Liver (tissue), 7 donors: ENCODE measurements at regions not wholly inside any gene's neighbourhood (a gene's known extent, or its start where the extent isn't known, plus 50 kb on each side); places are given as distances from the start of the nearest gene placed in this dataset.

Experiments
- DNase-seq: peaks from one replicate; pipeline ENCODE4 v3.0.0-alpha.2; 2017; ENCODE audit warnings: low spot score
- H3K27ac ChIP-seq, 2 donors: one replicate each; pipeline ENCODE4 v1.7.0; 2013; ENCODE audit warnings: inconsistent platforms in 2 of 2, low read length in 2 of 2, control low read depth in 1 of 2, low read depth in 1 of 2, mild to moderate bottlenecking in 1 of 2
- H3K27me3 ChIP-seq, 4 donors: one replicate each; pipeline versions ENCODE4 v1.6.1 to v1.7.0; 2013; ENCODE audit warnings: low read length in 3 of 4, inconsistent platforms in 1 of 4, mild to moderate bottlenecking in 1 of 4, moderate library complexity in 1 of 4; ENCODE audit not compliant: control insufficient read depth in 4 of 4, insufficient read depth in 4 of 4
- H3K36me3 ChIP-seq, 4 donors: one replicate each; pipeline versions ENCODE4 v1.6.1 to v1.7.0; 2013; ENCODE audit warnings: low read length in 3 of 4, mild to moderate bottlenecking in 3 of 4, low read depth in 1 of 4, moderate library complexity in 1 of 4; ENCODE audit not compliant: control insufficient read depth in 4 of 4, insufficient read depth in 3 of 4
- H3K4me1 ChIP-seq, 4 donors: one replicate each; pipeline versions ENCODE4 v1.6.1 to v1.7.0; 2013; ENCODE audit warnings: low read length in 3 of 4, mild to moderate bottlenecking in 3 of 4, moderate library complexity in 1 of 4; ENCODE audit not compliant: control insufficient read depth in 4 of 4, insufficient read depth in 4 of 4
- H3K4me3 ChIP-seq, 3 donors: one replicate each; pipeline versions ENCODE4 v1.6.1 to v1.7.0; 2013; ENCODE audit warnings: low read length in 3 of 3, control low read depth in 1 of 3, low read depth in 1 of 3, mild to moderate bottlenecking in 1 of 3
- H3K9ac ChIP-seq, 2 donors: one replicate each; pipeline ENCODE4 v1.7.0; 2013; ENCODE audit warnings: low read length in 2 of 2, mild to moderate bottlenecking in 2 of 2, moderate library complexity in 2 of 2, control low read depth in 1 of 2, low read depth in 1 of 2
- H3K9me3 ChIP-seq, 4 donors: one replicate each; pipeline versions ENCODE4 v1.6.1 to v1.7.0; 2013; ENCODE audit warnings: low read length in 3 of 4; ENCODE audit not compliant: control insufficient read depth in 4 of 4
- EGR1 ChIP-seq, 2 donors: IDR thresholded peaks; 2 replicates each; pipeline ENCODE4 v1.6.1; 2016 to 2018; ENCODE audit warnings: antibody characterized with exemption in 2 of 2, low read depth in 2 of 2
- FOXA1 ChIP-seq: IDR thresholded peaks from 2 replicates; pipeline ENCODE4 v1.6.1; 2016; ENCODE audit warnings: antibody characterized with exemption
- HNF4A ChIP-seq, 2 donors: conservative IDR thresholded peaks; 2 replicates each; pipeline ENCODE4 v1.6.1; 2016; ENCODE audit warnings: antibody characterized with exemption in 2 of 2, mild to moderate bottlenecking in 2 of 2
- HNF4G ChIP-seq: IDR thresholded peaks from 2 replicates; pipeline ENCODE4 v1.6.1; 2016; ENCODE audit warnings: antibody characterized with exemption
- JUND ChIP-seq, 2 donors: IDR thresholded peaks; 2 replicates each; pipeline ENCODE4 v1.6.1; 2016; ENCODE audit warnings: antibody characterized with exemption in 2 of 2
- RAD21 ChIP-seq, 2 donors: IDR thresholded peaks; 2 replicates each; pipeline ENCODE4 v1.6.1; 2016; ENCODE audit warnings: antibody characterized with exemption in 2 of 2, mild to moderate bottlenecking in 2 of 2
- RXRA ChIP-seq, 2 donors: IDR thresholded peaks; 2 replicates each; pipeline ENCODE4 v1.6.1; 2017 to 2018; ENCODE audit warnings: antibody characterized with exemption in 2 of 2, mild to moderate bottlenecking in 1 of 2
- SP1 ChIP-seq: IDR thresholded peaks from 2 replicates; pipeline ENCODE4 v1.6.1; 2018; ENCODE audit warnings: antibody characterized with exemption, mild to moderate bottlenecking
- TAF1 ChIP-seq: conservative IDR thresholded peaks from 2 replicates; pipeline ENCODE4 v1.6.1; 2016; ENCODE audit warnings: antibody characterized with exemption, mild to moderate bottlenecking
- YY1 ChIP-seq: IDR thresholded peaks from 2 replicates; pipeline ENCODE4 v1.6.1; 2016; ENCODE audit warnings: antibody characterized with exemption, mild to moderate bottlenecking
- WGBS: extraction: QIAGEN DNeasy Blood & Tissue Kit; methylation state at CpG from one replicate; pipeline ENCODE4 v1.1.7; 2013; 5-methylcytosine and 5-hydroxymethylcytosine counted together
- TF ChIP-seq, protein P1 (sequence below): IDR thresholded peaks from 2 replicates; pipeline ENCODE4 v1.6.1; 2016; ENCODE audit warnings: antibody characterized with exemption
- TF ChIP-seq, protein P2 (sequence below): IDR thresholded peaks from 2 replicates; pipeline ENCODE4 v1.6.1; 2016; ENCODE audit warnings: antibody characterized with exemption
- TF ChIP-seq, protein P3 (sequence below): IDR thresholded peaks from 2 replicates; pipeline ENCODE4 v1.6.1; 2016; ENCODE audit warnings: antibody characterized with exemption
- TF ChIP-seq, protein P4 (sequence below): IDR thresholded peaks from 2 replicates; pipeline ENCODE4 v1.6.1; 2016; ENCODE audit warnings: antibody characterized with exemption, mild to moderate bottlenecking
- donor health status: healthy.
- donor health status: healthy.
- donor health status: healthy.
- donor health status: healthy.

GRCh38 chr1:198083549-198083948, 73.2 kb upstream of the NEK7 start (continued):
- TF ChIP-seq HNF4G (no peak), RAD21 (IDR thresholded peaks at IDR 0.05) (no peak), RXRA (IDR thresholded peaks at IDR 0.05) (no peak), HNF4A (conservative IDR thresholded peaks at IDR 0.05) (no peak)
- TF ChIP-seq, protein P1, sequence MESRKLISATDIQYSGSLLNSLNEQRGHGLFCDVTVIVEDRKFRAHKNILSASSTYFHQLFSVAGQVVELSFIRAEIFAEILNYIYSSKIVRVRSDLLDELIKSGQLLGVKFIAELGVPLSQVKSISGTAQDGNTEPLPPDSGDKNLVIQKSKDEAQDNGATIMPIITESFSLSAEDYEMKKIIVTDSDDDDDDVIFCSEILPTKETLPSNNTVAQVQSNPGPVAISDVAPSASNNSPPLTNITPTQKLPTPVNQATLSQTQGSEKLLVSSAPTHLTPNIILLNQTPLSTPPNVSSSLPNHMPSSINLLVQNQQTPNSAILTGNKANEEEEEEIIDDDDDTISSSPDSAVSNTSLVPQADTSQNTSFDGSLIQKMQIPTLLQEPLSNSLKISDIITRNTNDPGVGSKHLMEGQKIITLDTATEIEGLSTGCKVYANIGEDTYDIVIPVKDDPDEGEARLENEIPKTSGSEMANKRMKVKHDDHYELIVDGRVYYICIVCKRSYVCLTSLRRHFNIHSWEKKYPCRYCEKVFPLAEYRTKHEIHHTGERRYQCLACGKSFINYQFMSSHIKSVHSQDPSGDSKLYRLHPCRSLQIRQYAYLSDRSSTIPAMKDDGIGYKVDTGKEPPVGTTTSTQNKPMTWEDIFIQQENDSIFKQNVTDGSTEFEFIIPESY, result no peak
- TF ChIP-seq, protein P2, sequence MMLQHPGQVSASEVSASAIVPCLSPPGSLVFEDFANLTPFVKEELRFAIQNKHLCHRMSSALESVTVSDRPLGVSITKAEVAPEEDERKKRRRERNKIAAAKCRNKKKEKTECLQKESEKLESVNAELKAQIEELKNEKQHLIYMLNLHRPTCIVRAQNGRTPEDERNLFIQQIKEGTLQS, result no peak

DNA sequence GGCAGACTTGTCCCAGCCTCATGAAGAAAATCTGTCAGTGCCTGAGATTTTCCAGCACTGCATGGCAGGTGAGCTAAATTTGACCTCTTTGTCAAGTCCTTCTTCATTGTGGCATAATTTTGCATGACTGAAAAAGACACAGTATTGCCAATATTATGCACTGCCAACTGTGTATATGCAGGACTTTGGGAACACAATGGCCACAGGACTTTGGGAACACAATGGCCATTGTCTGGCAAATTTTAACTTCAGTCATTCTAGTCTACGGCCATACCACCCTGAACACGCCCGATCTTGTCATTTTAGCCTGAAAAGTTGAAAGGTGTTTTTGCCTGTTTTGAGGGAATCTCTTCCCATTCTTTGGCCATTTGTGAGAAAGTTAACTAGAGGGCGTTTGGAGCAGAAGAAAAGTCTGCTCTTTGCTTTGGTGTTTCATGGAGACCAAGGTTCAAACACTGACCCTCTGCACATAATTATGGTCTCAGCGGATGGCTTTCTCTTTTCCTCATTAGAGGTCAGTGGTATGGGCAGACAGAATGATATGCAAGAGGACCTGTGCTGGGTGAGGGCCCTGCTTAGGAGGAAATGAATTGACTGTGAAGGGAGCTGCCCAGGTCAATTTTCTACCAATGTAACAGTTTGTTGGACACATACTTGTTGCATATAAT, 72.4 kb upstream of the NEK7 start:
- no peaks in the 10 kb centered on the region for H3K9me3 ChIP-seq
- no peak overlapping the region for H3K4me3 ChIP-seq
- no peak overlapping the region for H3K27ac ChIP-seq
- peaks cover 0 to 13% (median 13%) of the 10 kb centered on the region in 4 donors for H3K4me1 ChIP-seq
- TF ChIP-seq EGR1 (IDR thresholded peaks at IDR 0.05; ENCODE audit: low read depth in 2 of 2) (no peak), RXRA (IDR thresholded peaks at IDR 0.05) (no peak)
- TF ChIP-seq, protein P1, result no peak
- TF ChIP-seq, protein P2, result no peak
- no peak overlapping the region for H3K9ac ChIP-seq
- 83% methylated on average over 5 of the region's 5 CpGs for WGBS
- no peaks in the 10 kb centered on the region for H3K36me3 ChIP-seq
- DNase-seq, result no peak
- no peaks in the 10 kb centered on the region for H3K27me3 ChIP-seq

DNA sequence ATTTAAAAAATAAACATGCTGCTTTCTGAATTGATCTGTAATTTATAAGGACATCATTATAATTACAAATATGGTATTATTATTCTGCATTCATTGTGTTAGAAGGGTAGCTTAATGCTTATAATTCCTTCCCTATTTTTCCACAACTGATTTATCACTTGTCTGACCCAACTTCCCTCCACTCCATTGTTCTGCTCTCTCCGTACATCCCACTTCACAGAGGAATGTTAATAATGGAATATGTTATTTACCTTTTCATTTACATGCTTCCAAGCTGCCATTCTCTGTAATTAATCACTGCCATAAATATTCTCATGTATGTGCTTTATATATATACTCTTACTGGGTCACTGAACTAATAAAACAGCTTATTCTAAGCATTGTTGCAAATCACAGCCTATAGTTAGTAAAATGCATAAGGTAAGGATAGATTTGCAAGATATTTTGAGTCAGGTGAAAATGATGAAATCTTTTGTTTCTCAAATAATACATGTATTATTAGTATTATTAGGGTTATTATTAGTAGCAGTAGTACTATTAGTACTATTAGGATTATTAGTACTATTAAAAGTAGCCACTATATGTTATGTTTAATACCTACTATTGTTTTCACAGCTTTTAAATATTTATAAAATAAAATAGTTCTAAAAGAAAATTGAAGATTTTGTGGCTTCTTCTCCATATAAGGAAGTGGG, 70.6 kb upstream of the NEK7 start:
- no peaks in the 10 kb centered on the region for H3K9me3 ChIP-seq
- no peaks in the 10 kb centered on the region for H3K36me3 ChIP-seq
- TF ChIP-seq, protein P2, result no peak
- no peak for DNase-seq
- H3K27me3 ChIP-seq, result no peaks in the 10 kb centered on the region
- peaks cover 0 to 13% (median 13%) of the 10 kb centered on the region in 4 donors for H3K4me1 ChIP-seq
- H3K9ac ChIP-seq, result no peak overlapping the region
- H3K4me3 ChIP-seq, result no peak overlapping the region
- no peak overlapping the region for H3K27ac ChIP-seq
- 90% methylated on average over 1 of the region's 1 CpG for WGBS

DNA sequence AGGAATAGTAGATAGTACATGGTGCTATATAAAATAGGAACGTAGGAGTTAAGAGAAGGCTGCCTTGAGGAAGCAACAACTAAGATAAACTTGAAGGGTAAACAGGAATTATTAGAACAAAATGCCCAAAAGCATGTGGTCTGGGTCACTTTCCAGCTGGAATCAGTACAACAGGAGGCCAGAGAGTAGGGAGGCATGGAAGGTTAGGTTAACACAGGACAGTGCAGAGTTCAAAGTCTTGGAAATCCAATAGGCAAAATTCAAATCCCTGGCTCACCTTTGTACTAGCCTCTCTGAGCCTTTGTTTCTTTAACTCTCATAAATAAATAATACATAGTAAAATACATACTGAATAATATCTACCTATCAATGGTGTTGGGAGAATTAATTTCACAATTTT, 69.0 kb upstream of the NEK7 start:
- Histone ChIP-seq H3K27ac (no peak overlapping the region), H3K36me3 (no peaks in the 10 kb centered on the region), H3K4me3 (no peak overlapping the region), H3K4me1 (peaks cover 0 to 13% (median 13%) of the 10 kb centered on the region in 4 donors), H3K9me3 (no peaks in the 10 kb centered on the region), H3K27me3 (no peaks in the 10 kb centered on the region), H3K9ac (no peak overlapping the region)
- no peak for DNase-seq
- WGBS, result 12% methylated on average over 1 of the region's 1 CpG
- TF ChIP-seq RXRA (IDR thresholded peaks at IDR 0.05) (peak; percentile 91 to 94), EGR1 (IDR thresholded peaks at IDR 0.05; ENCODE audit: low read depth in 2 of 2) (no peak), SP1 (peak; percentile 83), HNF4A (conservative IDR thresholded peaks at IDR 0.05) (peak; percentile 99), FOXA1 (peak; percentile 44), TAF1 (no peak), YY1 (peak; percentile 57), JUND (IDR thresholded peaks at IDR 0.05) (peak; percentile 46 to 62)
- TF ChIP-seq, protein P3, sequence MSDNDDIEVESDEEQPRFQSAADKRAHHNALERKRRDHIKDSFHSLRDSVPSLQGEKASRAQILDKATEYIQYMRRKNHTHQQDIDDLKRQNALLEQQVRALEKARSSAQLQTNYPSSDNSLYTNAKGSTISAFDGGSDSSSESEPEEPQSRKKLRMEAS, result peak; percentile 82
- TF ChIP-seq, protein P4, sequence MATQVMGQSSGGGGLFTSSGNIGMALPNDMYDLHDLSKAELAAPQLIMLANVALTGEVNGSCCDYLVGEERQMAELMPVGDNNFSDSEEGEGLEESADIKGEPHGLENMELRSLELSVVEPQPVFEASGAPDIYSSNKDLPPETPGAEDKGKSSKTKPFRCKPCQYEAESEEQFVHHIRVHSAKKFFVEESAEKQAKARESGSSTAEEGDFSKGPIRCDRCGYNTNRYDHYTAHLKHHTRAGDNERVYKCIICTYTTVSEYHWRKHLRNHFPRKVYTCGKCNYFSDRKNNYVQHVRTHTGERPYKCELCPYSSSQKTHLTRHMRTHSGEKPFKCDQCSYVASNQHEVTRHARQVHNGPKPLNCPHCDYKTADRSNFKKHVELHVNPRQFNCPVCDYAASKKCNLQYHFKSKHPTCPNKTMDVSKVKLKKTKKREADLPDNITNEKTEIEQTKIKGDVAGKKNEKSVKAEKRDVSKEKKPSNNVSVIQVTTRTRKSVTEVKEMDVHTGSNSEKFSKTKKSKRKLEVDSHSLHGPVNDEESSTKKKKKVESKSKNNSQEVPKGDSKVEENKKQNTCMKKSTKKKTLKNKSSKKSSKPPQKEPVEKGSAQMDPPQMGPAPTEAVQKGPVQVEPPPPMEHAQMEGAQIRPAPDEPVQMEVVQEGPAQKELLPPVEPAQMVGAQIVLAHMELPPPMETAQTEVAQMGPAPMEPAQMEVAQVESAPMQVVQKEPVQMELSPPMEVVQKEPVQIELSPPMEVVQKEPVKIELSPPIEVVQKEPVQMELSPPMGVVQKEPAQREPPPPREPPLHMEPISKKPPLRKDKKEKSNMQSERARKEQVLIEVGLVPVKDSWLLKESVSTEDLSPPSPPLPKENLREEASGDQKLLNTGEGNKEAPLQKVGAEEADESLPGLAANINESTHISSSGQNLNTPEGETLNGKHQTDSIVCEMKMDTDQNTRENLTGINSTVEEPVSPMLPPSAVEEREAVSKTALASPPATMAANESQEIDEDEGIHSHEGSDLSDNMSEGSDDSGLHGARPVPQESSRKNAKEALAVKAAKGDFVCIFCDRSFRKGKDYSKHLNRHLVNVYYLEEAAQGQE, result peak; percentile 51
